ENCODE measurements at regions not wholly inside any gene's neighbourhood (a gene's known extent, or its start where the extent isn't known, plus 50 kb on each side); places are given as distances from the start of the nearest gene placed in this dataset.

DNA sequence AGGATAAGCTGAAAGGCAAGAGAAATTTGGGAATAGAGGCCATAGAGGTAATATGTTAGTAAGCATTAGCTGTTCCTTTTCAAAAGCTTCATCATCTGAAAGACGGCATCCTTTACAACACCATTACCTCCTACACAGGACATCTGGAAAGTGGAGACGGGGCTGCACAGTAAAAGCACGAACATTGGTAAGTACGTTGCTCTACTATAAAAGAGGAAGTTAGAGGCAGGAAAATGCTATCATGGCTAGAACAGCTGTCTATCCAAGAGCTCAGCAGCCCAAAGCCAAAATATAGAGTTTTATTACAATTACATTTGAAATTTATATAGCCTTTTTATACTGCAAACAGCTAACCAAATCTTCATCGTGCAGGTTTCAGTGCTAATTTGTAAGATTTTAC lies 172.3 kb upstream of the GRIP1 start:
- DNase-seq (ENCODE audit: low read depth in 3 of 3) = no peak

DNA sequence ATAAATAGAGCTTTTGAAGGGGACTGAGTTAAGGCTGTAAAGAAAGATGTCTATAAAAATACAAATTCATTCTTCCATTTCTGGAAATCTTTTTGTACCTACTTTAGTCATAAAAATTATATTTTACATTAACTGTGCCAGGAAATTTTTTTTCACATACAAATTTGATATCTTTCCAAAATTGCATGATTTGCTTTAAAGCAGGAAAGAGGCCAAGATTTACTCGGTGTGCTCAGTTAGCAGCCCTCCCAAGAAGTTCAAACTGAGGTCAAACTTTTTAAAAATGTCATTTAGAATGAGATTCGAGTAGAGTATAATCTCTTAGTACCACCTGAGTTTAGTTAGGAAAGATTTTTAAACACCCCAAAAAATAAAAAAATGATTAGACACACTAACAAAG lies 173.2 kb upstream of the GRIP1 start:
- DNase-seq (ENCODE audit: low read depth in 3 of 3) = no peak

DNA sequence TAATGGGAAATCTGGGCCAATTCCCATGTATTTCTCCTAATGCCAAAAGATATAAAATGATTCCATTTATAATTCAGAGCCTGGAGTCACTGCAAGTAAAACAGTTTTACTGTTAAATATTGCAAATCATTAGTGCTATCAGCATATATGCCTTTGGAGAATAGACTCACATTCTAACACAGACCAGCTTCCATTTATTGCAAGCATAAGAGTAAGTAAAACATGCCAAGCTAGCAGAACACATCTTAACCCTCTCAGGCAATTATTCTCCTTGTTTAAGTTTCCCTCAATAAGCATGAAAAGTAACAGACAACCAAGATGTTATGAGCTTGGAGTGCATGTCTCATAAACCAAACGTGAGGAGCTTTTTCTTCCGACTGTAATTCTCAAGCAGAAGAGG lies 173.9 kb upstream of the GRIP1 start:
- DNase-seq (ENCODE audit: low read depth in 3 of 3) = no peak

DNA sequence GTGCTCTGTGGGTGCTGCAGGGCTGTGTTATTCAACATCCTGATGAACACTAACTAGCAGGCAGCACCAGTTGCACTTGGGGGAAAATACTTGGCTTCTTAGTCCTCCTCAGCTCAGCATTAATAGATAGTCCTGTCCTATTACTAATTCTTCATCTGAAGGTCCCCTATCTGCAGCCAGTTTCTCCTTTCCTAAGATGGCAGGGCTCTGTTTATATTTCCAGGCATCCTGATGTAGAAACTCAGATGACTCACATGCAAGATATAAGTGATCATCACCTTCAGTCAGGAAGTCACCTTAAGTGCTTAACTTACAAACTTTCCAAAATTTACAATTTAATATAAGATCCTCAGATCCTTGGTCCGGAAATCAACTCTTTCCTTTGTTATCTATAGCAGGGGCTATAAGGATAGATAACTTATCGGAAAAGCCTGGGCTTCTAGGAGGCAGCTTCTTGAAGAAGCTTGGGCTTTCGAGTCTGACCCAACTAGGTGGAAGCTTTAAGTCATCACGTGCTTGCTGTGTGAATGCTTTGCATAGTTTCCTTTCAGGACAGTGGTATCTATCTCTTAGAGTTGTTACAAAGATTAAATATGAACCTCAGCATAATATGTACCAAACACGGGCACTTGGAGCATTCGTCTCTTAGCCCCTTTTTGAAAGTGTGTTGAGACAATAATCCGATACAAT lies 181.0 kb upstream of the GRIP1 start:
- no peak for DNase-seq (ENCODE audit: low read depth in 3 of 3)

DNA sequence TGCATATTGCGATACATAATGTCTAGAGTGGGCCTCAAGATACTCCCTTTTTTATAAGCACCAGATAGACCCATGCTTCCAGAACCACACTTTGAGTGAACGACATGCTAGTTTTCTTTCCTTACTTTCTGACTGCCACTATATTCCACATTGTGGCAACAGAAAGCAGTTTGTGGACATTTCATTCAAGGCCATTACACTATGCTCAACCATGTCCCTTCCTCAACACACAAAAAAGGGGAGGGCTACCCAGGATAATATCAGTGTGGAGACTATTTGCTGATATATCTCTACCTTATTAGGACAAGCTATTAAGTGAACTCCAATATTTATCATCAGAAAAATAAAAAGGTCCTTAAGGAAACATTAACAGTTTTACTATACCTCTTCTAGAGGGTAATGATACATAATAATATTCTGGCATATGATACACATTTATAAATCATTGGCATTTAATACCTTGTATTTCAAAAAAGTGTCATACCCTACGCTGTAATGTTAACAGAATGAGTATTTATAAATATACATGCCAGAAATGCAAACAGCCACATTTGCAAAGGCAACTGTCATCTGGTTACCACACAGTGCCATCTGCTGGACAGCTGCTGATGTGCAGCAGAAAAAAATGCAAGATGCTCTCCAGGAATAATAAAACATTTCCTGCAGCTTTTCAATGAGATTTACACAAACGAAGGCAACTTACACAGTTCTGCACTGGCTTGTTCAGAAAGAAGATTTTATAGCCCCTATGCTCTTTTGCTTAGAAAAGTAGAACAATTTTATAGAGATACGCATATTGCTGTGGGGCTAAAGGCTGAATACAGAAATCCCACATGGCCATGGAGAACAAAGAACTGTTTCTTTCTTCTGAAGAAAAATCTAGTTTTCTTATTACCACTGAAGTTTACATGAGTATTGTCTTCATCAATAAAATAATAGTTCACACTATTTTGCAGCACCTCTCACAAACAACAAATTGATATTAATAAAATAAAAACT lies 182.2 kb upstream of the GRIP1 start:
- DNase-seq (ENCODE audit: low read depth in 3 of 3) = peak; percentile 17 to 46 (median 22)

GRCh38 chr12:66862356-66862985 lies 183.6 kb upstream of the GRIP1 start:
- no peak for DNase-seq (ENCODE audit: low read depth in 3 of 3)

GRCh38 chr12:66863276-66863675 lies 184.4 kb upstream of the GRIP1 start:
- DNase-seq (ENCODE audit: low read depth in 3 of 3) = no peak

DNA sequence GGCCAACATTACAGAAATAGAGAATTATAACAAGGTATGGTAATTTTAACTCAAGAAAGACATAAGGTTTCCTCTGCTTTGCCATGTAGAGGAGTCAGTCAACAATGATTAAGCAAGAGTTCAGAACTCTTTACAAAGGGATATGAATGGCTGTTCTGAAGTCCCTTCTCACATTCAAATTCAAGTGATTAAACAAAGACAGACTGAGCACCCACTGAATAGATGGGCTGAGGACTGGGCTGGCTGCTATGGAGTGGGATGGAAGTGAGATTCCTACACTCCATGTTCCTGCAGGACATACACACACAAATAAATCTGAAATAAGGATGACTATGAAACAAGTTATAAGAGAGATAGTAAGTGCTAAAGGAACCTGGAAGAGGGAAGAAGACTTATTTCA lies 199.0 kb upstream of the GRIP1 start:
- no peak for DNase-seq (ENCODE audit: low read depth in 3 of 3)

DNA sequence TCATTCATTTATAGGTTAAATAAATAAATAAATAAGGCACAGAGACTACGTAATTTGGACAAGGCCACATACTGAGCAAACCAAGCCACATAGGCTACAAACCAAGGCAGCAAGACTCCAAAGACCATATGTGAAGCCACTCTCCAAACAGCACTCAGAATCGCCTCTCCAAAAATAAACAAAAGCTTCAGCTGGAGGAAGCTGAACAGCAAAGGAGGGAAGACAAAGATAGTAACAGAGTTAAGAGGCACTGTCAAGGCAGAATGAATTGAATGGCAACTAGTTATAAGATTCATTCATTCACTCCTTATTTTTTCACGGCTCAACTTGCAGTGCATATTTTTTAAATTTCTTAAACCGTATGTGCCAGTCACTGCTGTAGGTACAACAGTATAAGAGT lies 200.5 kb upstream of the GRIP1 start:
- no peak for DNase-seq (ENCODE audit: low read depth in 3 of 3)

- DNase-seq (ENCODE audit: low read depth in 3 of 3) = no peak
Measured at GRCh38 chr12:66881386-66881785, 202.5 kb upstream of the GRIP1 start.

GRCh38 chr12:66884091-66884490 lies 205.2 kb upstream of the GRIP1 start:
- no peak for DNase-seq (ENCODE audit: low read depth in 3 of 3)

- DNase-seq (ENCODE audit: low read depth in 3 of 3) = no peak
Measured at GRCh38 chr12:66885115-66885875, 206.4 kb upstream of the GRIP1 start.

DNA sequence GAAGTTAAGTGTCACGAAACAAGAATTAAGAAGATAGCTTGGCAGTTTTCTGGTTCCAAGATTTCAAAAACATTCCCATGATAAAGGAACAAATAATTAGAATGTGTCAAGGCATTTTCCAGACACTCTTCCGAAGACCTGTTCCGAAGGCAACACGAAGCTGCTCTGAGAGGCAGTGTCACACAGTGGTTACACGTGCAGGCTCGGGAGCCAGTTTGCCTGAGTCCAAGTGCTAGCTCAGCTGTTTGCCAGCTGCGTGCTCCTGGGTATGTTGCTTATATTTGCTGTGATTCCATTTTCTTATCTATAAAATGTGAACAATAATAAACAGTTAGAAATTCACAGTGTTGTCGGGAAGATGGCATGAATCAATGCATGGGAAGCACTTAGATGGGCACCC lies 217.9 kb upstream of the GRIP1 start:
- DNase-seq (ENCODE audit: low read depth in 3 of 3) = no peak

GRCh38 chr12:66898700-66899469 lies 220.0 kb upstream of the GRIP1 start:
- DNase-seq (ENCODE audit: low read depth in 3 of 3) = no peak

DNA sequence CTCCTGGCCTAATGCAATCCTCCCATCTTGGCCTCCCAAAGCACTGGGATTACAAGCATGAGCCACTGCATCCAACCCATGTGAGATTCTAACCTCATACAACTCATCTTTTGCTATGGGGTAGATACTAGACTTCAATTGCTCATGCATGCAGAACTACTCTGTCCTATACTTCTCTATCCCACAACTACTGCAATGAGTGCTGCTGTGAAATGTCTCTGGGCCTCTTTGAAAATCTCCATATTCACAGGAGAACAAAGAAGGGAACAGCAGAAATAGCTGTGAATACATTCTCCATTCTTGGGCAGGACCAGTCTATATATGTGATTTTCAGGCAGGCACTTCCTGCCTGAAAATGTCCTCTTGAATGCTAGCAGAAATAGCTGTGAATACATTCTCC lies 220.7 kb upstream of the GRIP1 start:
- DNase-seq (ENCODE audit: low read depth in 3 of 3) = no peak

- DNase-seq (ENCODE audit: low read depth in 3 of 3) = no peak
Measured at GRCh38 chr12:66900616-66901015, 221.7 kb upstream of the GRIP1 start.

- no peak for DNase-seq (ENCODE audit: low read depth in 3 of 3)
Measured at GRCh38 chr12:66901138-66901932, 222.5 kb upstream of the GRIP1 start.

DNA sequence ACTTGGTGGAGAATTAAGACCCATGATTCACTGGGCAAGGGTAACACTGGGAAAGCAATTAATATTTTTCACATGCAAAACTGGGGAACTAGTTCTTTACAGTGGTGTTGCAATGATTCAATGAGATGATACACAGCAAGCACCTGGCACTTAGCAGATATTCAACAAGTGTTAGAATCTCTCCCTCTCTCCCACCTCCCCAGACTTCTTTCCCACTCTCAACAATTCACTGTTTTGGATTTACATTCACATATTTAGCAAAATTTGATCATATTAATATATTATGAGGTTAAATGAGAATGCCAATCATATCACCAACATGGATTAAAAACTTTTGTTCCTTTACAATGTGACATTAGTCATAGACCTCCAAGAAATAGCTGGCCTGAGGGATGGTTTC lies 223.1 kb upstream of the GRIP1 start:
- DNase-seq (ENCODE audit: low read depth in 3 of 3) = no peak

GRCh38 chr12:66903782-66904396 lies 225.0 kb upstream of the GRIP1 start:
- DNase-seq (ENCODE audit: low read depth in 3 of 3) = no peak

DNA sequence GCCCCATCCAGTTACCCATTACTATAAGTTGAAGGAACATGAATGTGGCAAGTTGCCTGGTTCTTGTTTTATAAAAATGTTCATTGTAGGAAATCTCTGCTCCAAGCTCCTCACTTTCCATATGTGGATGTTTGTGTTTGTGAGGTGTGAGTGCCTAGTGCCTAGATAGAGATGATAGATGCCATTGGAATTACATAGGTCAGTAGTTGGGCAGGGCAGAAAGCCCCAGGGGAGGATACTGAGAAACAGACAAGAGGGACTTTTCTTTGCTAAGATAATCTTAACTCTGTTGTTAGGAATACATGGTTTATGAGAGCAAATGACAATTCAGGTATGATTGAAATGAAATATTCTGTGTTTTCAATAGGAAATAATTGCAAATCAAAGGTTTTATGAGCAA lies 226.3 kb upstream of the GRIP1 start:
- no peak for DNase-seq (ENCODE audit: low read depth in 3 of 3)

Data from stimulated activated CD4-positive, alpha-beta T cell treated with anti-CD3 and anti-CD28 coated beads, TNF-alpha, amount 100 ng/mL, for 48 hours (primary cell).